ENCODE measurements at regions not wholly inside any gene's neighbourhood (a gene's known extent, or its start where the extent isn't known, plus 50 kb on each side); places are given as distances from the start of the nearest gene placed in this dataset.

DNA sequence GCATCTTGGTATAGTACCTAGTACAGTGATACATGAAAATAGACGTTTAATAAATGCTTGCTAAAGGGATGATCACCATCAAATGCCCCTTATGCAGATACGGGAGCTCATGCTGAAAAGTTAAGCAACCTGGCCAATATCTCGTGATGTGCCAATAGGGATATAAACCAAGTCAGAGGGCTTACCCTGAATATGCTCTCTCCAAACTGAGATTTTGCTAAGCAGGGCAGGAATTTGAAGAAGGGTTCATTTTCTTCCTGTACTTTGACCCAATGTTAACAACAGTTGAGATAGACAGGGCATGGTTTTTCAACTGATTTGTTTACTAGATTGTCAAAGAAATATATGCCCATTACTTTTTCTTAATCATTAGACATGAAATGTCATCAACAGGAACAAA is 219.3 kb upstream of the PREP start:
- Histone ChIP-seq H3K4me1 (ENCODE audit: insufficient read depth) (no peaks in the 10 kb centered on the region), H3K27me3 (ENCODE audit: insufficient read depth) (no peaks in the 10 kb centered on the region), H3K27ac (ENCODE audit: low read depth) (no peak overlapping the region), H4K20me1 (replicated peaks; ENCODE audit: insufficient read depth) (no peaks in the 10 kb centered on the region), H3K9me2 (ENCODE audit: insufficient read depth) (no peaks in the 10 kb centered on the region), H3K79me2 (replicated peaks; ENCODE audit: insufficient read depth) (no peaks in the 10 kb centered on the region), H3K4me3 (no peak overlapping the region), H3K4me2 (no peak overlapping the region), H3K36me3 (ENCODE audit: insufficient read depth) (no peaks in the 10 kb centered on the region), H3F3A (replicated peaks; ENCODE audit: low read depth) (no peaks in the 10 kb centered on the region), H2AFZ (no peak overlapping the region)
- TF ChIP-seq EZH2phosphoT487 (IDR thresholded peaks at IDR 0.05; ENCODE audit: unreplicated experiment) (no peak), EZH2 (IDR thresholded peaks at IDR 0.05; ENCODE audit: low read depth, unreplicated experiment) (no peak), ZNF331 (CRISPR knock-in tag; IDR thresholded peaks at IDR 0.05; ENCODE audit: low read depth) (no peak), STAT1 (IDR thresholded peaks at IDR 0.05; ENCODE audit: unreplicated experiment) (no peak)
- TF ChIP-seq, protein P1, sequence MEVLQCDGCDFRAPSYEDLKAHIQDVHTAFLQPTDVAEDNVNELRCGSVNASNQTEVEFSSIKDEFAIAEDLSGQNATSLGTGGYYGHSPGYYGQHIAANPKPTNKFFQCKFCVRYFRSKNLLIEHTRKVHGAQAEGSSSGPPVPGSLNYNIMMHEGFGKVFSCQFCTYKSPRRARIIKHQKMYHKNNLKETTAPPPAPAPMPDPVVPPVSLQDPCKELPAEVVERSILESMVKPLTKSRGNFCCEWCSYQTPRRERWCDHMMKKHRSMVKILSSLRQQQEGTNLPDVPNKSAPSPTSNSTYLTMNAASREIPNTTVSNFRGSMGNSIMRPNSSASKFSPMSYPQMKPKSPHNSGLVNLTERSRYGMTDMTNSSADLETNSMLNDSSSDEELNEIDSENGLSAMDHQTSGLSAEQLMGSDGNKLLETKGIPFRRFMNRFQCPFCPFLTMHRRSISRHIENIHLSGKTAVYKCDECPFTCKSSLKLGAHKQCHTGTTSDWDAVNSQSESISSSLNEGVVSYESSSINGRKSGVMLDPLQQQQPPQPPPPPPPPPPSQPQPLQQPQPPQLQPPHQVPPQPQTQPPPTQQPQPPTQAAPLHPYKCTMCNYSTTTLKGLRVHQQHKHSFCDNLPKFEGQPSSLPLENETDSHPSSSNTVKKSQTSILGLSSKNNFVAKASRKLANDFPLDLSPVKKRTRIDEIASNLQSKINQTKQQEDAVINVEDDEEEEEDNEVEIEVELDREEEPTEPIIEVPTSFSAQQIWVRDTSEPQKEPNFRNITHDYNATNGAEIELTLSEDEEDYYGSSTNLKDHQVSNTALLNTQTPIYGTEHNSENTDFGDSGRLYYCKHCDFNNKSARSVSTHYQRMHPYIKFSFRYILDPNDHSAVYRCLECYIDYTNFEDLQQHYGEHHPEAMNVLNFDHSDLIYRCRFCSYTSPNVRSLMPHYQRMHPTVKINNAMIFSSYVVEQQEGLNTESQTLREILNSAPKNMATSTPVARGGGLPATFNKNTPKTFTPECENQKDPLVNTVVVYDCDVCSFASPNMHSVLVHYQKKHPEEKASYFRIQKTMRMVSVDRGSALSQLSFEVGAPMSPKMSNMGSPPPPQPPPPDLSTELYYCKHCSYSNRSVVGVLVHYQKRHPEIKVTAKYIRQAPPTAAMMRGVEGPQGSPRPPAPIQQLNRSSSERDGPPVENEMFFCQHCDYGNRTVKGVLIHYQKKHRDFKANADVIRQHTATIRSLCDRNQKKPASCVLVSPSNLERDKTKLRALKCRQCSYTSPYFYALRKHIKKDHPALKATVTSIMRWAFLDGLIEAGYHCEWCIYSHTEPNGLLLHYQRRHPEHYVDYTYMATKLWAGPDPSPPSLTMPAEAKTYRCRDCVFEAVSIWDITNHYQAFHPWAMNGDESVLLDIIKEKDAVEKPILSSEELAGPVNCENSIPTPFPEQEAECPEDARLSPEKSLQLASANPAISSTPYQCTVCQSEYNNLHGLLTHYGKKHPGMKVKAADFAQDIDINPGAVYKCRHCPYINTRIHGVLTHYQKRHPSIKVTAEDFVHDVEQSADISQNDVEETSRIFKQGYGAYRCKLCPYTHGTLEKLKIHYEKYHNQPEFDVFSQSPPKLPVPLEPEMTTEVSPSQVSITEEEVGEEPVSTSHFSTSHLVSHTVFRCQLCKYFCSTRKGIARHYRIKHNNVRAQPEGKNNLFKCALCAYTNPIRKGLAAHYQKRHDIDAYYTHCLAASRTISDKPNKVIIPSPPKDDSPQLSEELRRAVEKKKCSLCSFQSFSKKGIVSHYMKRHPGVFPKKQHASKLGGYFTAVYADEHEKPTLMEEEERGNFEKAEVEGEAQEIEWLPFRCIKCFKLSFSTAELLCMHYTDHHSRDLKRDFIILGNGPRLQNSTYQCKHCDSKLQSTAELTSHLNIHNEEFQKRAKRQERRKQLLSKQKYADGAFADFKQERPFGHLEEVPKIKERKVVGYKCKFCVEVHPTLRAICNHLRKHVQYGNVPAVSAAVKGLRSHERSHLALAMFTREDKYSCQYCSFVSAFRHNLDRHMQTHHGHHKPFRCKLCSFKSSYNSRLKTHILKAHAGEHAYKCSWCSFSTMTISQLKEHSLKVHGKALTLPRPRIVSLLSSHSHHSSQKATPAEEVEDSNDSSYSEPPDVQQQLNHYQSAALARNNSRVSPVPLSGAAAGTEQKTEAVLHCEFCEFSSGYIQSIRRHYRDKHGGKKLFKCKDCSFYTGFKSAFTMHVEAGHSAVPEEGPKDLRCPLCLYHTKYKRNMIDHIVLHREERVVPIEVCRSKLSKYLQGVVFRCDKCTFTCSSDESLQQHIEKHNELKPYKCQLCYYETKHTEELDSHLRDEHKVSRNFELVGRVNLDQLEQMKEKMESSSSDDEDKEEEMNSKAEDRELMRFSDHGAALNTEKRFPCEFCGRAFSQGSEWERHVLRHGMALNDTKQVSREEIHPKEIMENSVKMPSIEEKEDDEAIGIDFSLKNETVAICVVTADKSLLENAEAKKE (CRISPR knock-in tag; IDR thresholded peaks at IDR 0.05) = no peak
- TF ChIP-seq, protein P2, sequence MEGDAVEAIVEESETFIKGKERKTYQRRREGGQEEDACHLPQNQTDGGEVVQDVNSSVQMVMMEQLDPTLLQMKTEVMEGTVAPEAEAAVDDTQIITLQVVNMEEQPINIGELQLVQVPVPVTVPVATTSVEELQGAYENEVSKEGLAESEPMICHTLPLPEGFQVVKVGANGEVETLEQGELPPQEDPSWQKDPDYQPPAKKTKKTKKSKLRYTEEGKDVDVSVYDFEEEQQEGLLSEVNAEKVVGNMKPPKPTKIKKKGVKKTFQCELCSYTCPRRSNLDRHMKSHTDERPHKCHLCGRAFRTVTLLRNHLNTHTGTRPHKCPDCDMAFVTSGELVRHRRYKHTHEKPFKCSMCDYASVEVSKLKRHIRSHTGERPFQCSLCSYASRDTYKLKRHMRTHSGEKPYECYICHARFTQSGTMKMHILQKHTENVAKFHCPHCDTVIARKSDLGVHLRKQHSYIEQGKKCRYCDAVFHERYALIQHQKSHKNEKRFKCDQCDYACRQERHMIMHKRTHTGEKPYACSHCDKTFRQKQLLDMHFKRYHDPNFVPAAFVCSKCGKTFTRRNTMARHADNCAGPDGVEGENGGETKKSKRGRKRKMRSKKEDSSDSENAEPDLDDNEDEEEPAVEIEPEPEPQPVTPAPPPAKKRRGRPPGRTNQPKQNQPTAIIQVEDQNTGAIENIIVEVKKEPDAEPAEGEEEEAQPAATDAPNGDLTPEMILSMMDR (conservative IDR thresholded peaks at IDR 0.05; ENCODE audit: low read depth in 2 of 2) = no peak
- Mint-ChIP-seq H3K36me3 (ENCODE audit: low read depth) (no peaks in the 10 kb centered on the region), H3K4me1 (no peaks in the 10 kb centered on the region), H3K27ac (no peak overlapping the region), H3K4me3 (no peak overlapping the region), H3K27me3 (ENCODE audit: insufficient read depth, low read depth, poor library complexity) (no peaks in the 10 kb centered on the region), H3K9me3 (no peaks in the 10 kb centered on the region; the same call in 2 of the 3 replicates)
- ATAC-seq = no peak
- DNase-seq (ENCODE audit: low spot score) = no peak
